ENCODE measurements at regions not wholly inside any gene's neighbourhood (a gene's known extent, or its start where the extent isn't known, plus 50 kb on each side); places are given as distances from the start of the nearest gene placed in this dataset.

DNA sequence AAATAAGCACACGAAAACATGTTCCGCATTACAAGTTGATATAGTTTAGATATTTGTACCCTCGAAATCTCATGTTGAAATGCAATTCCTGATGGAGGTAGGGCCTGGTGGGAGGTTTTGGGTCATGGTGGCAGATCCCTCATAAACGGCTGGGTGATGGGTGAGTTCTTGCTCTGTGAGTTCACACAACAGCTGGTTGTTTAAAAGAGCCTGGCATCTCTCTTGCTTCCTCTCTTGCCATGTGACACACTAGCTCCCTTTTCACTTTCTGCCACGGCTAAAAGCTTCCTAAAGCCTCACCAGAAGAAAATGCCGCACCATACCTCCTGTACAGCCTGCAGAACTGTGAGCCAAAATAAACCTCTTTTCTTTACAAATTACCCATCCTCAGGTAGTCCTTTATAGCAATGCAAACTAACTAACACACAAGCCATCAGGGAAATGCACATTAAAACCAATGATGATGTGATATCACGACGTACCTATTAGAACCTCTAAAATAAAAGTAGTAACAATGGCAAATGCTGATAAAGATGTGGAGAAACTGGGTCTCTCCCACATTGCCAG, 188.5 kb downstream of the ANAPC1 start:
- no peak overlapping the region for H3K4me3 Mint-ChIP-seq (ENCODE audit: low read depth, unreplicated experiment)
- BruUV-seq (replicated peaks), result no TSS peak
- DNase-seq, result no peak
- H3K27me3 Mint-ChIP-seq (ENCODE audit: unreplicated experiment), result no peaks in the 10 kb centered on the region
- intact Hi-C loops (cut with micrococcal nuclease; ENCODE audit: unreplicated experiment), result no loop called here
- H3K9me3 Mint-ChIP-seq (ENCODE audit: low read depth, unreplicated experiment), result peaks cover 8% of the 10 kb centered on the region
- CTCF ChIA-PET, result no interaction called here
- peaks cover 8% of the 10 kb centered on the region for H3K36me3 Mint-ChIP-seq (ENCODE audit: insufficient read depth, unreplicated experiment)
- H3K4me1 Mint-ChIP-seq (ENCODE audit: low read depth, unreplicated experiment), result peaks cover 19% of the 10 kb centered on the region
- no peak overlapping the region for H3K27ac Mint-ChIP-seq (ENCODE audit: unreplicated experiment)
- TF ChIP-seq, protein P1, sequence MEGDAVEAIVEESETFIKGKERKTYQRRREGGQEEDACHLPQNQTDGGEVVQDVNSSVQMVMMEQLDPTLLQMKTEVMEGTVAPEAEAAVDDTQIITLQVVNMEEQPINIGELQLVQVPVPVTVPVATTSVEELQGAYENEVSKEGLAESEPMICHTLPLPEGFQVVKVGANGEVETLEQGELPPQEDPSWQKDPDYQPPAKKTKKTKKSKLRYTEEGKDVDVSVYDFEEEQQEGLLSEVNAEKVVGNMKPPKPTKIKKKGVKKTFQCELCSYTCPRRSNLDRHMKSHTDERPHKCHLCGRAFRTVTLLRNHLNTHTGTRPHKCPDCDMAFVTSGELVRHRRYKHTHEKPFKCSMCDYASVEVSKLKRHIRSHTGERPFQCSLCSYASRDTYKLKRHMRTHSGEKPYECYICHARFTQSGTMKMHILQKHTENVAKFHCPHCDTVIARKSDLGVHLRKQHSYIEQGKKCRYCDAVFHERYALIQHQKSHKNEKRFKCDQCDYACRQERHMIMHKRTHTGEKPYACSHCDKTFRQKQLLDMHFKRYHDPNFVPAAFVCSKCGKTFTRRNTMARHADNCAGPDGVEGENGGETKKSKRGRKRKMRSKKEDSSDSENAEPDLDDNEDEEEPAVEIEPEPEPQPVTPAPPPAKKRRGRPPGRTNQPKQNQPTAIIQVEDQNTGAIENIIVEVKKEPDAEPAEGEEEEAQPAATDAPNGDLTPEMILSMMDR (IDR thresholded peaks at IDR 0.05; ENCODE audit: unreplicated experiment), result no peak

DNA sequence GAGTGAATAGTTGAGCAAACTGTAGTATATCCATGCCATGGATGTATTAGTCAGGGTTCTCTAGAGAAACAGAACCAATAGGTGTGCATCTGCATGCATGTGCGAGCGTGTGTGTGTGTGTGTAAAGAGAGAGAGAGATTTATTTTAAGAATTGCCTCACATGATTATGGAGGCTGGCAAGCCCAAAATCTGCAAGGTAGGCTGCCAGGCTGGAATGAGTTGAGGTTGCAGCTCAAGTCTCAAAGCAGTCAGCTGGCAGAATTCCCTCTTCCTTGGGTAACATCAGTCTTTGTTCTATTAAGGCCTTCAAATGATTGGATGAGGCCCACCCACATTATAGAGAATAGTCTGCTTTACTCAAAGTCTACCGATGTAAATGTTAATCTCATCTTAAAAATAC, 187.8 kb downstream of the ANAPC1 start:
- CTCF ChIA-PET, result no interaction called here
- no peak overlapping the region for H3K27ac Mint-ChIP-seq (ENCODE audit: unreplicated experiment)
- H3K9me3 Mint-ChIP-seq (ENCODE audit: low read depth, unreplicated experiment), result peaks cover 6% of the 10 kb centered on the region
- no peaks in the 10 kb centered on the region for H3K27me3 Mint-ChIP-seq (ENCODE audit: unreplicated experiment)
- no TSS peak for BruUV-seq (replicated peaks)
- DNase-seq, result no peak
- H3K4me3 Mint-ChIP-seq (ENCODE audit: low read depth, unreplicated experiment), result no peak overlapping the region
- peaks cover 10% of the 10 kb centered on the region for H3K36me3 Mint-ChIP-seq (ENCODE audit: insufficient read depth, unreplicated experiment)
- TF ChIP-seq, protein P1 (IDR thresholded peaks at IDR 0.05; ENCODE audit: unreplicated experiment), result no peak
- peaks cover 21% of the 10 kb centered on the region for H3K4me1 Mint-ChIP-seq (ENCODE audit: low read depth, unreplicated experiment)
- intact Hi-C loops (cut with micrococcal nuclease; ENCODE audit: unreplicated experiment), result no loop called here

DNA sequence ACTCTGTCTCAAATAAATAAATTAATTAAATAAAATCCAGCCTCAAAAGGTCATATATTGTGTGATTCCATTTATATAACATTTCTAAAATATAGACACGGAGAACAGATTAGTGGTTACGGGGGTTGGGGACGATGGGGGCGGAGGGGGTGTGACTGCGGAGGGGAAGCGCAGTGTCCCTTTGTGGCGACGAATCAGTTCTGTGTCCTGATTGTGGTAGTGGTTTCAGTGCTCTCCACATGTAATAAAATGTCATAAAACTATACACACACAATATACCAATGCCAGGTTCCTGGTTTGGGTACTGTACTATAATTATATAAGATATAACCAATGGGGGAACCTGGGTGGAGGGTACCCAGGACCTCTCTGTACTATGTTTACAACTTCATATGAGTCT, 186.4 kb downstream of the ANAPC1 start:
- no TSS peak for BruUV-seq (replicated peaks)

DNA sequence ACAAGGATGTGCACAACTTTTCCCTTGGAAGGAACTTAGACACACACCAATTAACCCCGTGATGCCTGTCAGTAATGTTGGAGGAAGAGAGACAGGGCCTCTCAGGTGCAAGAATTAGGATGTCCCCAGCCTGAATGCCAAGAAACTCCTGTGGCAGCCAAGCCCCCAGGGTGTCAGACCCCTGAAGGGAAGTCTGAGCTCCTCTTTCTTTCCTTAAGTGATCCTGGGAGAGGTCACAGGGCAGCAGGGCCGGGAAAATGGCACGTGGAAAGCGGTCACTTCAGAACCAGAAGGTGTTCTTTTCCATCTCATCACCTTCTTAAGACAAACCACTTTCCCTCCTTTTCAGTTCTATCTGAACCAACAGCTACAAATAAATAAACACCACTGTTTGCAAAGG, 185.9 kb downstream of the ANAPC1 start:
- TF ChIP-seq, protein P1 (IDR thresholded peaks at IDR 0.05; ENCODE audit: unreplicated experiment), result no peak
- no peak overlapping the region for H3K4me3 Mint-ChIP-seq (ENCODE audit: low read depth, unreplicated experiment)
- intact Hi-C loops (cut with micrococcal nuclease; ENCODE audit: unreplicated experiment), result no loop called here
- no peaks in the 10 kb centered on the region for H3K27me3 Mint-ChIP-seq (ENCODE audit: unreplicated experiment)
- DNase-seq, result no peak
- BruUV-seq (replicated peaks), result no TSS peak
- peak overlapping the region; percentile 95 for H3K27ac Mint-ChIP-seq (ENCODE audit: unreplicated experiment)
- peaks cover 40% of the 10 kb centered on the region for H3K4me1 Mint-ChIP-seq (ENCODE audit: low read depth, unreplicated experiment)
- peaks cover 6% of the 10 kb centered on the region for H3K9me3 Mint-ChIP-seq (ENCODE audit: low read depth, unreplicated experiment)
- CTCF ChIA-PET, result interaction anchor here (1.5 kb wide), 1 partner anchor 21 kb away, joined by 4 read pairs; no protein-coding TSS in a partner anchor
- peaks cover 16% of the 10 kb centered on the region for H3K36me3 Mint-ChIP-seq (ENCODE audit: insufficient read depth, unreplicated experiment)

More for the DNA sequence above, 186.4 kb downstream of the ANAPC1 start:
- H3K4me1 Mint-ChIP-seq (ENCODE audit: low read depth, unreplicated experiment), result peaks cover 35% of the 10 kb centered on the region
- CTCF ChIA-PET, result no interaction called here
- no peaks in the 10 kb centered on the region for H3K27me3 Mint-ChIP-seq (ENCODE audit: unreplicated experiment)
- H3K27ac Mint-ChIP-seq (ENCODE audit: unreplicated experiment), result peak overlapping the region; percentile 95
- H3K9me3 Mint-ChIP-seq (ENCODE audit: low read depth, unreplicated experiment), result peaks cover 6% of the 10 kb centered on the region
- no peak for DNase-seq
- intact Hi-C loops (cut with micrococcal nuclease; ENCODE audit: unreplicated experiment), result no loop called here
- peaks cover 16% of the 10 kb centered on the region for H3K36me3 Mint-ChIP-seq (ENCODE audit: insufficient read depth, unreplicated experiment)
- no peak overlapping the region for H3K4me3 Mint-ChIP-seq (ENCODE audit: low read depth, unreplicated experiment)
- TF ChIP-seq, protein P1 (IDR thresholded peaks at IDR 0.05; ENCODE audit: unreplicated experiment), result no peak
